Body of pancreas (tissue), 4 donors: ENCODE measurements at regions not wholly inside any gene's neighbourhood (a gene's known extent, or its start where the extent isn't known, plus 50 kb on each side); places are given as distances from the start of the nearest gene placed in this dataset.
A peak's percentile ranks its signal among the peaks of the same experiment; 100 is the strongest.

Source experiments
- ATAC-seq: fragments of 150-250 bp; one replicate; pipeline ENCODE4 v1.9.1; 2016
- DNase-seq, 4 donors: peaks; one replicate each; pipeline ENCODE4 v3.0.0-alpha.2; 2019
- H3K27ac ChIP-seq, 4 donors: fragments of 200-600 bp; sonication (generic); 1 replicate in 3 of 4; 2 replicates in 1 of 4; pipeline versions ENCODE4 v1.5.1 to v1.6.1; 2016 to 2019; ENCODE audit warnings: mild to moderate bottlenecking in 1 of 4, mixed read lengths in 1 of 4, moderate library complexity in 1 of 4
- H3K27me3 ChIP-seq, 2 donors: fragments of 200-600 bp; sonication (generic); one replicate each; pipeline ENCODE4 v1.6.0; 2016; ENCODE audit warnings: mild to moderate bottlenecking in 1 of 2
- H3K36me3 ChIP-seq, 2 donors: fragments of 200-600 bp; sonication (generic); replicated peaks in 1 of 2; 2 replicates each; pipeline ENCODE4 v1.5.1; 2016; ENCODE audit warnings: low read depth in 2 of 2; ENCODE audit not compliant: insufficient read depth in 1 of 2
- H3K4me1 ChIP-seq: fragments of 200-600 bp; sonication (generic); one replicate; pipeline ENCODE4 v1.6.0; 2016
- H3K4me3 ChIP-seq, 2 donors: fragments of 200-600 bp; sonication (generic); 1 replicate in 1 of 2; 2 replicates in 1 of 2; pipeline ENCODE4 v1.5.1; 2016 to 2019
- H3K9me3 ChIP-seq, 3 donors: fragments of 200-600 bp; sonication (generic); 1 replicate in 2 of 3; 2 replicates in 1 of 3; pipeline ENCODE4 v1.5.1; 2016
- CTCF ChIP-seq, 7 experiments: fragments of 450-650 bp in 4 of 7; fragments of 200-600 bp in 3 of 7; sonication (generic) in 3 of 7; IDR thresholded peaks; one replicate each; pipeline ENCODE4 v1.5.1; 2016 to 2019; ENCODE audit warnings: antibody characterized with exemption in 7 of 7
- POLR2A ChIP-seq, 3 donors: fragments of 450-650 bp; IDR thresholded peaks; one replicate each; pipeline ENCODE4 v1.6.1; 2016; ENCODE audit warnings: antibody characterized with exemption in 3 of 3, mild to moderate bottlenecking in 2 of 3
- WGBS, 2 donors: methylation state at CpG; one replicate each; pipeline ENCODE4 v1.1.5; 2017; 5-methylcytosine and 5-hydroxymethylcytosine counted together
- intact Hi-C: fragments of 100-400 bp; cut with DNase I; formaldehyde crosslinking; loops from one replicate; pipeline ENCODE4 v1.15.1; 2023

GRCh38 chr14:53622447-53622846, 334.2 kb downstream of the BMP4 start:
- intact Hi-C loops: no loop called here
- no peak for ATAC-seq
- no peak for TF ChIP-seq POLR2A (IDR thresholded peaks at IDR 0.05)
- TF ChIP-seq CTCF (IDR thresholded peaks at IDR 0.05): no peak
- peaks cover 16% of the 10 kb centered on the region for H3K4me1 ChIP-seq
- no peaks in the 10 kb centered on the region for H3K9me3 ChIP-seq
- no peak overlapping the region for H3K27ac ChIP-seq
- 72 to 79% methylated on average over 3 of the region's 3 CpGs for WGBS, 2 donors
- no peak overlapping the region for H3K4me3 ChIP-seq
- no peaks in the 10 kb centered on the region for H3K36me3 ChIP-seq
- H3K27me3 ChIP-seq: peaks cover 0 to 6% of the 10 kb centered on the region in 2 donors
- DNase-seq: no peak

- Histone ChIP-seq H3K36me3 (no peaks in the 10 kb centered on the region), H3K4me1 (peaks cover 13% of the 10 kb centered on the region), H3K27me3 (peaks cover 0 to 6% of the 10 kb centered on the region in 2 donors), H3K27ac (no peak overlapping the region), H3K4me3 (no peak overlapping the region), H3K9me3 (no peaks in the 10 kb centered on the region)
- 53 to 54% methylated on average over 2 of the region's 2 CpGs for WGBS, 2 donors
- intact Hi-C loops: no loop called here
- TF ChIP-seq CTCF (IDR thresholded peaks at IDR 0.05) (no peak), POLR2A (IDR thresholded peaks at IDR 0.05) (no peak)
- DNase-seq (no peak), ATAC-seq (no peak)
These were observed 334.7 kb downstream of the BMP4 start for GRCh38 chr14:53621921-53622320.

- H3K27ac ChIP-seq: no peak overlapping the region
- TF ChIP-seq CTCF (IDR thresholded peaks at IDR 0.05): no peak
- TF ChIP-seq POLR2A (IDR thresholded peaks at IDR 0.05): no peak
- 83 to 91% methylated on average over 3 of the region's 3 CpGs for WGBS, 2 donors
These were observed 335.2 kb downstream of the BMP4 start for GRCh38 chr14:53621433-53621832.

DNA sequence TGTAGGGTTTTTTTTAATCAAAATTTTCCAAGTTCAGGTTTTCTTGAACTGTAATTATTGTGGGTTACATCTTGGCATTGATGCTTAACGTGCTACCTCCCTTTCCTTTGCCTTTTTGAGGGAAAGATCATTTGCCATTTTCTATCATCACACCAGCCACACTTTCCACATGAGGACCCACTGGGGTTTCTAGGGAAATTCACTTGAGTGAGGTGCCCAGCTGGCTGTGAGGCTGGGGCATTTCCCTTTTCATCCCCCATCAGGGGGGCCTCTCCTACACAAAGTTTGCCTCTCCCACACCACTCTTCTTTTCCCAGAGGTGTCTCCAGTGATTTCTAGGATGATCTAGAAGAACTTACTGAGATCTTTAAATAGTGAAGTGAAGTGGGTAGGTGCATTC, 335.7 kb downstream of the BMP4 start:
- TF ChIP-seq POLR2A (IDR thresholded peaks at IDR 0.05) (no peak), CTCF (IDR thresholded peaks at IDR 0.05) (no peak)
- Histone ChIP-seq H3K27me3 (peaks cover 0 to 6% of the 10 kb centered on the region in 2 donors), H3K4me1 (peaks cover 12% of the 10 kb centered on the region), H3K27ac (peak overlapping the region in 2 of 4 donors; percentile 51 to 52), H3K9me3 (no peaks in the 10 kb centered on the region), H3K36me3 (no peaks in the 10 kb centered on the region), H3K4me3 (no peak overlapping the region)
- WGBS, 2 donors: 47 to 52% methylated on average over 1 of the region's 1 CpG
- no peak for DNase-seq
- ATAC-seq: no peak
- intact Hi-C loops: no loop called here

More at GRCh38 chr14:53621433-53621832, 335.2 kb downstream of the BMP4 start:
- ATAC-seq (no peak), DNase-seq (no peak)
- peaks cover 12% of the 10 kb centered on the region for H3K4me1 ChIP-seq
- H3K9me3 ChIP-seq: no peaks in the 10 kb centered on the region
- intact Hi-C loops: no loop called here
- H3K36me3 ChIP-seq: no peaks in the 10 kb centered on the region
- H3K27me3 ChIP-seq: peaks cover 0 to 6% of the 10 kb centered on the region in 2 donors
- H3K4me3 ChIP-seq: no peak overlapping the region

GRCh38 chr14:53620317-53620716, 336.3 kb downstream of the BMP4 start:
- TF ChIP-seq POLR2A (IDR thresholded peaks at IDR 0.05) (no peak), CTCF (IDR thresholded peaks at IDR 0.05) (no peak)
- intact Hi-C loops: no loop called here
- peak; percentile 65 for ATAC-seq
- no peak for DNase-seq
- H3K9me3 ChIP-seq: no peaks in the 10 kb centered on the region
- H3K27ac ChIP-seq: peak overlapping the region in 2 of 4 donors; percentile 51 to 52
- WGBS, 2 donors: 48 to 58% methylated on average over 2 of the region's 2 CpGs
- no peaks in the 10 kb centered on the region for H3K36me3 ChIP-seq
- H3K4me3 ChIP-seq: no peak overlapping the region
- H3K27me3 ChIP-seq: peaks cover 0 to 6% of the 10 kb centered on the region in 2 donors
- H3K4me1 ChIP-seq: peaks cover 12% of the 10 kb centered on the region
